ENCODE measurements at regions not wholly inside any gene's neighbourhood (a gene's known extent, or its start where the extent isn't known, plus 50 kb on each side); places are given as distances from the start of the nearest gene placed in this dataset.

- H3K4me1 ChIP-seq: peaks cover 6 to 38% (median 32%) of the 10 kb centered on the region in 3 donors
- no peak overlapping the region for H3K27ac ChIP-seq
- WGBS, 2 donors: 33 to 46% methylated on average over 1 of the region's 1 CpG
- H3K36me3 ChIP-seq: no peaks in the 10 kb centered on the region
- no peak for TF ChIP-seq CTCF (IDR thresholded peaks at IDR 0.05)
- intact Hi-C loops (cut with DNase I): no loop called here
- no peak overlapping the region for H3K4me3 ChIP-seq
- ATAC-seq: no peak
- FAIRE-seq: no peak
- no peaks in the 10 kb centered on the region for H3K27me3 ChIP-seq
- H3K9me3 ChIP-seq: no peaks in the 10 kb centered on the region
- DNase-seq: no peak
Observed at GRCh38 chr1:83766241-83766691, 232.7 kb downstream of the TTLL7 start.

GRCh38 chr1:83765125-83765524 lies 233.8 kb downstream of the TTLL7 start:
- WGBS, 2 donors: 9 to 17% methylated on average over 3 of the region's 3 CpGs
- intact Hi-C loops (cut with DNase I): no loop called here
- peaks cover 6 to 29% (median 29%) of the 10 kb centered on the region in 3 donors for H3K4me1 ChIP-seq
- H3K27me3 ChIP-seq: no peaks in the 10 kb centered on the region
- H3K27ac ChIP-seq: no peak overlapping the region
- no peaks in the 10 kb centered on the region for H3K9me3 ChIP-seq
- peak overlapping the region in 1 of 4 donors; percentile 8 for H3K4me3 ChIP-seq
- peak; percentile 51 to 82 (median 63) for ATAC-seq
- no peak for TF ChIP-seq CTCF (IDR thresholded peaks at IDR 0.05)
- DNase-seq: no peak
- FAIRE-seq: no peak
- H3K36me3 ChIP-seq: no peaks in the 10 kb centered on the region

- H3K4me3 ChIP-seq: peak overlapping the region in 1 of 4 donors; percentile 10
- intact Hi-C loops (cut with DNase I): no loop called here
- no peak for DNase-seq
- no peak for TF ChIP-seq CTCF (IDR thresholded peaks at IDR 0.05)
- H3K9me3 ChIP-seq: no peaks in the 10 kb centered on the region
- FAIRE-seq: no peak
- H3K36me3 ChIP-seq: no peaks in the 10 kb centered on the region
- WGBS, 2 donors: 34 to 37% methylated on average over 2 of the region's 2 CpGs
- H3K4me1 ChIP-seq: peaks cover 6 to 29% (median 25%) of the 10 kb centered on the region in 3 donors
- no peaks in the 10 kb centered on the region for H3K27me3 ChIP-seq
- H3K27ac ChIP-seq: no peak overlapping the region
- ATAC-seq: peak; percentile 23 to 41 (median 39)
Observed at GRCh38 chr1:83764209-83764608, 234.7 kb downstream of the TTLL7 start.

GRCh38 chr1:83763361-83764095 lies 235.4 kb downstream of the TTLL7 start:
- Histone ChIP-seq H3K27ac (no peak overlapping the region), H3K36me3 (no peaks in the 10 kb centered on the region), H3K9me3 (no peaks in the 10 kb centered on the region), H3K4me1 (peaks cover 6 to 29% (median 25%) of the 10 kb centered on the region in 3 donors), H3K4me3 (peak overlapping the region in 1 of 4 donors; percentile 10), H3K27me3 (no peaks in the 10 kb centered on the region)
- FAIRE-seq (no peak), ATAC-seq (peak; percentile 35 to 60 (median 44)), DNase-seq (no peak)
- intact Hi-C loops (cut with DNase I): no loop called here
- TF ChIP-seq CTCF (IDR thresholded peaks at IDR 0.05): no peak
- WGBS, 2 donors: 19 to 22% methylated on average over 6 of the region's 6 CpGs

DNA sequence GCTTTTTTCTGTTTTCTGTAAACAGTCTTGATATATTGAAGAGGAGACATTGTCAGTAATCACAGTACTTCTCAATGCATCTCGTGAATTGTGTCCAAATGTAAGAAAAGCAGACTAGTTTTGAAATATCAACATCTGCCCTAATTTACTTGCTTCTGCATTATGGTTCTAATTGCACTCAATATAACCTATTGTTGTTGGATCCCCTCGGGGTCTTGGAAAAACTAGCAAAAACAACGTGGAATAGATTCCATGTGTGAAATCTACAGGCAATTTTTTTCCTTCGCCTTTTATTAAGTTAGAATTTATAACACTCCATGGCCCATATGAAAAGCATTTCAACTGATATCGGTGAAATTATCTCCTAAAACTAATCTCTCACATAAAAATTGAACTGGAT lies 236.5 kb downstream of the TTLL7 start:
- Histone ChIP-seq H3K27me3 (no peaks in the 10 kb centered on the region), H3K27ac (no peak overlapping the region), H3K9me3 (no peaks in the 10 kb centered on the region), H3K4me1 (peaks cover 6 to 29% (median 25%) of the 10 kb centered on the region in 3 donors), H3K4me3 (no peak overlapping the region), H3K36me3 (no peaks in the 10 kb centered on the region)
- no peak for FAIRE-seq
- WGBS, 2 donors: 88 to 93% methylated on average over 5 of the region's 5 CpGs
- no peak for TF ChIP-seq CTCF (IDR thresholded peaks at IDR 0.05)
- no peak for DNase-seq
- intact Hi-C loops (cut with DNase I): no loop called here
- ATAC-seq: no peak

Data from pancreas (tissue), 10 donors.